Neutrophil (primary cell): ENCODE measurements at regions not wholly inside any gene's neighbourhood (a gene's known extent, or its start where the extent isn't known, plus 50 kb on each side); places are given as distances from the start of the nearest gene placed in this dataset.

ENCODE experiments used
- H3K27ac ChIP-seq: fragments of 200-600 bp; sonication (generic); 2 replicates; pipeline ENCODE4 v1.5.1; 2016; ENCODE audit warnings: mild to moderate bottlenecking, moderate library complexity
- H3K27me3 ChIP-seq: fragments of 200-600 bp; sonication (generic); 2 replicates; pipeline ENCODE4 v1.6.0; 2016; ENCODE audit warnings: mild to moderate bottlenecking
- H3K36me3 ChIP-seq: fragments of 200-600 bp; sonication (generic); 2 replicates; pipeline ENCODE4 v1.5.1; 2017
- H3K4me1 ChIP-seq, 2 experiments: fragments of 200-600 bp in 1 of 2; sonication (generic) in 1 of 2; 1 replicate in 1 of 2; 2 replicates in 1 of 2; pipeline versions ENCODE4 v1.5.1 to v1.6.1; 2013 to 2016; ENCODE audit warnings: low read depth in 1 of 2, low read length in 1 of 2, mild to moderate bottlenecking in 1 of 2, moderate library complexity in 1 of 2; ENCODE audit not compliant: control insufficient read depth in 1 of 2, insufficient read depth in 1 of 2
- H3K4me3 ChIP-seq, 2 experiments: fragments of 200-600 bp in 1 of 2; sonication (generic) in 1 of 2; 1 replicate in 1 of 2; 2 replicates in 1 of 2; pipeline ENCODE4 v1.5.1; 2013 to 2016; ENCODE audit warnings: low read depth in 1 of 2, low read length in 1 of 2, mild to moderate bottlenecking in 1 of 2, moderate library complexity in 1 of 2
- H3K9me3 ChIP-seq: fragments of 200-600 bp; sonication (generic); 2 replicates; pipeline ENCODE4 v1.5.1; 2016
- TF ChIP-seq, protein P1 (sequence below): fragments of 200-600 bp; sonication (generic); IDR thresholded peaks from 2 replicates; pipeline ENCODE4 v1.5.1; 2016; ENCODE audit warnings: antibody characterized with exemption

DNA sequence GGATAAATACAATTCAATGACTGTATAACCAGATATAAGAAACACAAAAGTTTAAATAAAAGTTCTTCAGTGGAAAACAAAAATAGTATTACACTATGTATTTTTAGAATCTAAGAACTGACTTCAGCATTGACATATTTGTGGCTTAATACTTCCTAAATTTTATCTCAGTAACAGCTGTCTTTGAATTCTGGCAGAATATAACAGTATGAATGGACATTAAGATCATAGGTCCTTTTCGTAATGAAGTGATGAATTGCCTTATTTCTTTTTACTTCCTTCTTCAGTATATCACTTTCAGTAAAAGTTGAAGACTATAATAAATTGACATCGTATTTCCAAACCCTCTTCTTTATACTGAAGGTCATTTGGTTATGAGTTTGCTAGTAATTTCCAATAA is 1030.0 kb downstream of the MRPL39 start:
- TF ChIP-seq, protein P1, sequence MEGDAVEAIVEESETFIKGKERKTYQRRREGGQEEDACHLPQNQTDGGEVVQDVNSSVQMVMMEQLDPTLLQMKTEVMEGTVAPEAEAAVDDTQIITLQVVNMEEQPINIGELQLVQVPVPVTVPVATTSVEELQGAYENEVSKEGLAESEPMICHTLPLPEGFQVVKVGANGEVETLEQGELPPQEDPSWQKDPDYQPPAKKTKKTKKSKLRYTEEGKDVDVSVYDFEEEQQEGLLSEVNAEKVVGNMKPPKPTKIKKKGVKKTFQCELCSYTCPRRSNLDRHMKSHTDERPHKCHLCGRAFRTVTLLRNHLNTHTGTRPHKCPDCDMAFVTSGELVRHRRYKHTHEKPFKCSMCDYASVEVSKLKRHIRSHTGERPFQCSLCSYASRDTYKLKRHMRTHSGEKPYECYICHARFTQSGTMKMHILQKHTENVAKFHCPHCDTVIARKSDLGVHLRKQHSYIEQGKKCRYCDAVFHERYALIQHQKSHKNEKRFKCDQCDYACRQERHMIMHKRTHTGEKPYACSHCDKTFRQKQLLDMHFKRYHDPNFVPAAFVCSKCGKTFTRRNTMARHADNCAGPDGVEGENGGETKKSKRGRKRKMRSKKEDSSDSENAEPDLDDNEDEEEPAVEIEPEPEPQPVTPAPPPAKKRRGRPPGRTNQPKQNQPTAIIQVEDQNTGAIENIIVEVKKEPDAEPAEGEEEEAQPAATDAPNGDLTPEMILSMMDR: no peak
- no peak overlapping the region for H3K27ac ChIP-seq
- no peaks in the 10 kb centered on the region for H3K4me1 ChIP-seq
- no peaks in the 10 kb centered on the region for H3K9me3 ChIP-seq
- no peaks in the 10 kb centered on the region for H3K36me3 ChIP-seq
- H3K27me3 ChIP-seq: no peaks in the 10 kb centered on the region
- H3K4me3 ChIP-seq: no peak overlapping the region

DNA sequence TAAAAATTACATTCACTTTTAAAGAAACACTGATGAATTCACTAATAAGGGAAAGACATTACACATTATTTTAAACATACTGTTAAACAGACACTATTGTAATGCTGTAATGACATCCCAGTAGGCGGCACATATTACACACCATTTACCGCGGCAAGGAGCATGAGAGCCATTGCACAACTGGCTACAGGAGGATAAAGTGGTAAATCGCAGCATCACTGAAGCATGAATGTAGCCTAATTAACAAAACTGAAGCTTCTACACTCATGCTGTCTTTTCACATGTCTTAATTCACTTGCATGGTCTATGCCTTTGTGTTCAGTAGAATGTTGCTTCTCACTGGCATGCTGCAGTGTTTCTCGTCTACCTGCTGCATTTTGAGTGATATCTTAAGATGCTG is 1046.0 kb downstream of the MRPL39 start:
- Histone ChIP-seq H3K9me3 (no peaks in the 10 kb centered on the region), H3K27me3 (no peaks in the 10 kb centered on the region), H3K4me3 (no peak overlapping the region), H3K27ac (no peak overlapping the region), H3K36me3 (no peaks in the 10 kb centered on the region), H3K4me1 (no peaks in the 10 kb centered on the region)
- TF ChIP-seq, protein P1: no peak

DNA sequence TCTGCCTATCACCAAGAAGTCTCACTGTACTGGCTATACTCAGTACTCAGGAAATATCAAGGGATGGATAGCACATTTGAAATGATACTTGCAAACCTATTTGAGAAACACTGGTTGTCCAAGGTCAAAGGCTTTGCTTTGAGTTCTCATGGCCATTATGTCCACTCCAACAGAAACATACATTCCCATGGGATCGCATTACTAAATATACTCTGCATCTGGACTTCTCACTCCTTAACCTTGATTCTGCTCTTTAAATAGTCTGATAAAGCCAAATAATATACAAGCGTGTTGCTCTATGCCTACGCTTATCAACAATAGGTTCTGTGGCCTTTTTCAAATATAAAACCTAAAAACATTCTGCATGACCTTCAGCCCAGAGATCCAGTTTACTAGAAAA is 1054.8 kb downstream of the MRPL39 start:
- TF ChIP-seq, protein P1: no peak
- Histone ChIP-seq H3K4me3 (no peak overlapping the region), H3K9me3 (peaks cover 9% of the 10 kb centered on the region)

GRCh38 chr21:24545807-24546361 is 1061.4 kb downstream of the MRPL39 start:
- Histone ChIP-seq H3K4me1 (no peaks in the 10 kb centered on the region), H3K27me3 (no peaks in the 10 kb centered on the region), H3K27ac (no peak overlapping the region), H3K9me3 (no peaks in the 10 kb centered on the region), H3K4me3 (no peak overlapping the region), H3K36me3 (no peaks in the 10 kb centered on the region)
- TF ChIP-seq, protein P1: no peak

More for the DNA sequence above, 1054.8 kb downstream of the MRPL39 start:
- Histone ChIP-seq H3K27me3 (no peaks in the 10 kb centered on the region), H3K27ac (no peak overlapping the region), H3K4me1 (no peaks in the 10 kb centered on the region), H3K36me3 (no peaks in the 10 kb centered on the region)

GRCh38 chr21:24514081-24514733 is 1093.1 kb downstream of the MRPL39 start:
- H3K36me3 ChIP-seq: no peaks in the 10 kb centered on the region
- no peak overlapping the region for H3K4me3 ChIP-seq
- H3K27ac ChIP-seq: no peak overlapping the region
- H3K4me1 ChIP-seq: no peaks in the 10 kb centered on the region
- TF ChIP-seq, protein P1: no peak
- H3K27me3 ChIP-seq: no peaks in the 10 kb centered on the region
- H3K9me3 ChIP-seq: no peaks in the 10 kb centered on the region
